Endothelial cell of hepatic sinusoid (primary cell): ENCODE measurements at regions not wholly inside any gene's neighbourhood (a gene's known extent, or its start where the extent isn't known, plus 50 kb on each side); places are given as distances from the start of the nearest gene placed in this dataset.

Experiments
- in situ Hi-C: cut with HindIII; loops from 2 replicates; pipeline ENCODE4 v1.10.0; 2017; ENCODE audit warnings: low sequenced_read_pairs

- in situ Hi-C loops = no loop called here
These were observed 183.5 kb upstream of the HNRNPA3 start for GRCh38 chr2:177029075-177029474.

- in situ Hi-C loops = no loop called here
These were observed 183.1 kb upstream of the HNRNPA3 start for GRCh38 chr2:177029501-177029900.

DNA sequence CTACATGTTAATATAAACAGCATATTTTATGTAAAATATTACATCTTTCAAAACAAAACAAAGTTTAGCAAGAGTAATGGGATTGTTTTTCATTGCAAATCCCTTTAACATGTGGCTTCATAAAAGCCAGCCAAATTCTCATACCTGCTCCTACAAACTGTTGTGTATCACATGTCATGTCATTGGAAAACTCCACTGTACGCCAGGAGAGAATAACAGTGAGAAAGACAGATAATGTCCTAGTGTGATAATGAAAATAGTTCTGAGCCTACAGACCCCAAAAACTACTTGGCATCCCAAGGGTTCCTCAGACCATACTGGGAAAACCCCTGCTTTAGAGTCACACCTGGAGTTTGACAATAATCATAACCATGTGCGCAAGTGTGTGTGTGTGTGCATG, 182.7 kb upstream of the HNRNPA3 start:
- in situ Hi-C loops = no loop called here

DNA sequence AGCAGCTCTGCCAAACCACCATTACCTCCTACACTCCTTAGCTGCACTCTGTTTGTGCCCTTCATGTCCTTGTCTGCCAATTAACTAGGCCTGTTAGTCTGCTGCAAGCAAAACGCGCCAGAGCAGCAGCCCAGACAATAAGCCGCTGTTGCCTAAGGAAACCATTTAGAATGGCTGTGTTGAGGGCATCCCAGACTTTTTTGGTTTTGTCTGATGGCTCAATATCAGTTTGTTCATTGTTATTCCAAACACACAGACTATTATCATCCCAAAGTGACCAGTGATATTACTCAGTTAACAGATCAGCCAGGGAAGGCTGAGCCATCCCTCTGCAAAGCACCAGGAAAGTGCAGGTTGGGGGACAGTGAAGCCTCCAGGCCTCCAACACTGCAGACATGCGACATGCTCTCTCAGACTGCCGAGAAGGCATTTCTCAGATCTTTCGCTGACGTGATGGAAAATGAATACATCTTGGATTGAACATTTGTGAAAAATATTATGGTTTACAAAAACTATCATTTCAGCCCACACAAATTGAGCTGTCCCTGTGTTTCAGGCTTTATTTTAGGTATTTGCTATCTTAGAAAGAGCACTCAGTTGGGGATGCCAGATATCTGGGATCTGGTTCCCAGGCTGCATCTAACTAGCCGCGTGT, 182.0 kb upstream of the HNRNPA3 start:
- in situ Hi-C loops = no loop called here

- in situ Hi-C loops = no loop called here
These were observed 181.0 kb upstream of the HNRNPA3 start for GRCh38 chr2:177031438-177032180.

DNA sequence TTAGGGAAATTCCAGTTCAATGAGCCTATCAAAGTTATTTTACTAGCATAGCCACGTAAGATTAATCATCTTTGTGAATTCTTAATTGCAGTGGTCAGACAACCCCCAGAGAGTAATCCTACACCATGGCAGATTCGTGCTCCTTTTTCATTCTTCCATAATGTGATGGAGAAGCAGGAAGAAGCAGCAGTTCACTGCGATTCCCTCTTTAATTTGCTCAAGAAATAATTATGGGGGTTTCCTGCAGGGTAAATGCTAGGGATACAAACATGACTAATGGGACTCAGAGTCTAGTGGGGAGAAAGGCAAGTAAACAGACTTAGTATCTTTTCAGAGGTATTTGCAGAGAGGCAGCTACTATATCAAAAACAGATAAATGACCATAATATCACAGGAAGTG, 175.8 kb upstream of the HNRNPA3 start:
- in situ Hi-C loops = no loop called here

DNA sequence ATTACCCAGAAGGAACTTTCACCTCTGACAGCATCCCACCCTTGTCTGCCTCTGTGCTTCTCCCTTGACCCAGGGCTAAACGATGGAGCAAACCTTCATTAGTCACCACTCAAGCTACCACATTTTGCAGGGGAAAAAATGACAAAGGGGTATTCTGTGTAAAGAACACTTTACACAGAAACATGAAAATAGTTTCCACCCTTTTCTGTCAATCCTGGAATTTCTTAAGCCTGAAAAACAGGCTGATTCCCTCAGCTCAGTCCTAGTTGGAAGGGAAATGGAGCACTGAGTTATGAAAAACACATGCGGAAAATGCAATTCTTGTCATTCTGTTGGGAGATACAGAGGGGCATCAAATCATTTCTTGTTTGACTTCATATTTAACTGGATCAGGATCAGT, 175.0 kb upstream of the HNRNPA3 start:
- in situ Hi-C loops = no loop called here

DNA sequence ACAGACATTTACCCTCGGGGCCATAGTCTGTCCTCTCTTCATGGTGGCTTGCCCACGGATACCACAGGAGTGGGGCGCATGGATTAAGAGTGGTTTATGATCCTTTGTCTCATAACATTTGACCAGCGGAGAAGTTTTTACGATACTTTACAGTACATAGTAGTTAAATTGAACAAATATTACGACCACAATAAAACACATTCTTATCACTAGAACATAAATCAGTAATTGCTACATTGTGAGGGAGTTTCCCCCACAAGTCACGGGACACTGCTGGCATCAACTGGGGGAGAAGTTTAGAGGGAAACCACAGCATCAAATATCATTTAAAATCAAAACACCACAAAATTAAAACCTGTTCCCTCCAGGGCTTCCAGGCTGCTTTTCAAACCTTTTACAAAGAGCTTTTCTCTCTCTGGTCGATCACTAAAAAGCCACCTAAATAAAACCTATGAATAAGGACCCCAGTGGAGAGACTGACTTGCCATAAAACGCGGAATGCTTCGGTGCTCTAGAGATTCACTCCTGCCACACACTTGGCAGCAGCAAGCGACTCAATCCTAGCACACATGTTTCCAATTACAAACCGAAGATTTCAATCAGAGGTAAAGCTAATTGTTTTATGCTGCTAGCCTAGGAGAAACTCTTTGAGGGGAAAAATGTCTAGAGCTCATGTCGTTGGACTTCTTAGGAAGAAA, 173.7 kb upstream of the HNRNPA3 start:
- in situ Hi-C loops = no loop called here

- in situ Hi-C loops = no loop called here
These were observed 170.3 kb upstream of the HNRNPA3 start for GRCh38 chr2:177042311-177042710.

DNA sequence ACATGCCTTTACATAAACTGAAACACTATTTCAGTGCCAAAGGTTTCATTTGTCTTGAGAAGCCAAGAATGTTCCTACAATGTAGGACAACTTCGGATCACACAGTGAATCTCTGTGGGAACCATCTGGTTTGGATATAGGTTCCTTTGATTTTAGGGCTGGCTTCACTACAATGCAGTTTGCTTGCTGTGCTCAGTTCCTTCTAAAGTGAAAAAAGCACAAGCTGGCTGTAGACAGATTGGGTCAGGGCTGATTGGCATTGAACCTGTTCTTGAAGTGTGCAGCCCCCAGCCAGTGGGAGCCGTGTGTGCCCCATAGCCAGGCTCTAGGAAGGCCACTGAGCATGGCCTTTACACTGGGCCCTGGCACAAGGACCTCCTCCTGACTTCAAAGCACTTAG, 167.9 kb upstream of the HNRNPA3 start:
- in situ Hi-C loops = no loop called here

DNA sequence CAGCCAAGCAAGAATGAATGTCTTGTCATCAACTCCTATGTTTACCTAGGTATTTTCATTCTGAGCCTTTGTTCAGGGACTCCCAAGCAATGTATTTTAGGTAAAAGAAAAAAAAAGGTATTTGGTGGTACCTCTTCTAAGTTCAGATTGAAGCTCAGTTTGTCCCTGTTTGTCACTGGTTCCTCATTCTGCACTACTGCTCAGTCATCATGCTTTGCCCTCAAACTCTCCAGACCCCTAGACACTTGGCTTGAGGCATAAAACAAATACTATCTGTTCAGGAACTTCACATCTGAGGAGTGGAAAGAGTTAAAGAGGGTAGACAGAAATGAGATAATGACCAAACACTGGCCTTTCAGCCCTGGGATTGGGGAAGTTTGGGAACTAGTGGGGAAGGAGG, 163.6 kb upstream of the HNRNPA3 start:
- in situ Hi-C loops = no loop called here

- in situ Hi-C loops = no loop called here
These were observed 161.3 kb upstream of the HNRNPA3 start for GRCh38 chr2:177051278-177051677.

DNA sequence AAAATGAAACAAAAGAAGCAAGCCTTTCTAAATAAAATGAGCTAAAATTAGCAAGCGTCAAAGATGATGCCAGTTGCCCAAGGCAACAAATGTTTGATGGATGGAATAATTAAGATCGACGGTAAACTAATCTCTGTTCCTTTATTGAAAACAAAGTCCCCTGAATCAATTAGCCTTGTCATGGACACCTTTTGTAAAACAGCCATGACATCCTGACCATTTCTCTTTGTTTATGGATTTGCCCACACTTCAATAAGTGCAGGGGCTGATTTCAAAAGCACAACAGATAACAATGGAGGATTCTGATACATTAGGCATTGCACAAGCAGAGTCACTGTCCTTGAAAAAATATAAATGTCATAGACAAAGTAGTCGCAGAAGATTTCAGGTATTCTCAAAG, 160.1 kb upstream of the HNRNPA3 start:
- in situ Hi-C loops = no loop called here

GRCh38 chr2:177053038-177053437, 159.6 kb upstream of the HNRNPA3 start:
- in situ Hi-C loops = no loop called here

- in situ Hi-C loops = no loop called here
These were observed 158.9 kb upstream of the HNRNPA3 start for GRCh38 chr2:177053716-177054115.

DNA sequence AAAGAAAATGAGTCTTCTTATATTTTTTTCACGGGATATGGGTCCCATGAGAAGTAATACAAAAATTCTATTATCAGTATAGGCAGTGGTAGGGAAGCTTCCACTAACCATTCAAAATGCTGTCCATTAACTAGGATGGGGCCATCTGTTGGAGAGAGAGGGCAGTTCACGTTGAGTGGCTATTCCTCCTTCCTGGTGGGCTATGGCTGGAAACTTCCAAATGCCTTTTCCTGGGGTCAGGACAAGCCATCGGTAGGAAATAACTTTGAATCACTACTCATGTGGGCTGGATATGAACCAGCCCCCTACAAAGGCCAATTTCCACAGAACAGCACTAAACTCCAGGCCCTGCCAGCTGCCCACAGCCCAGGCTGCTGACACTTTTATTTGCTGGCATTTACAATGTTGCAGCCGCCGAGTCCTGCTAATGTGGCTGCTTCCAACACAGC, 156.1 kb upstream of the HNRNPA3 start:
- in situ Hi-C loops = no loop called here

GRCh38 chr2:177058747-177059146, 153.8 kb upstream of the HNRNPA3 start:
- in situ Hi-C loops = no loop called here

DNA sequence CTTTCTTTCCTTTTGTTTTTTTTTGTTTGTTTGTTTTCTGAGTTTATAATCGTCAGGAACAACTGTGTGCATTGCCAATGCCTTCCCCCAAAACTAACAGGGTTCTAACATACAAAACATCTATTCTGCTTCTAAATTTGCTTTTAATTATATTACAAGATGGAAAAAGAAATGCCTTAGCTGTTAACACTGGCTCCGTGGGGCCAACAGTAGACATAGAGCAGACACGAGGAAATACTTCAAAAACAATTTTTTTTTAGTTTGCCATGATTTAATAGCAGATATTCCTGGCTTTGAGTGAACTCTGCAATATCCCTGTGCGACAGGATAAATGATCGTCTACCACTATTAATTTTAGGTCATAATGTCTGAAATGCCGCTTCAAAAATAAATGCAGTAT, 153.3 kb upstream of the HNRNPA3 start:
- in situ Hi-C loops = no loop called here

DNA sequence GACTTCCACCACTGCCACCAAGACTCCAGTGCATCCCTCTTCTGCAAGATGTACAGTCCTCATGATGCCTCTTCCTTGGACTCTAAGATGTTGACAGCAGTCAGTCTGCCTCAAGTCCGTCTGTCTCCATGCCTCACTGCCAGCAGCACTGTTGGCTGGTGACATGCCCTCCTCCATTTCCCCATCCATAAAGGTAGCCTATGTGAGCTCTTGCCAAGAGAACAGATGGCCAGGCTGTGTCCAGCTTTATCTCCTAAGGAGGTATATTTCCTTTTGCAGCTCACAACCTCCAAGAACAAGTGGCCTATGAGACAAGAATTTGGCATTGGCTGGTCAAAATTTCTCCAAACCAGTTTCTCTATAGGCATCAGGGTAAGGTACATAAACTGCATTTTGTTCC, 149.3 kb upstream of the HNRNPA3 start:
- in situ Hi-C loops = no loop called here

- in situ Hi-C loops = no loop called here
These were observed 148.2 kb upstream of the HNRNPA3 start for GRCh38 chr2:177064422-177064821.

DNA sequence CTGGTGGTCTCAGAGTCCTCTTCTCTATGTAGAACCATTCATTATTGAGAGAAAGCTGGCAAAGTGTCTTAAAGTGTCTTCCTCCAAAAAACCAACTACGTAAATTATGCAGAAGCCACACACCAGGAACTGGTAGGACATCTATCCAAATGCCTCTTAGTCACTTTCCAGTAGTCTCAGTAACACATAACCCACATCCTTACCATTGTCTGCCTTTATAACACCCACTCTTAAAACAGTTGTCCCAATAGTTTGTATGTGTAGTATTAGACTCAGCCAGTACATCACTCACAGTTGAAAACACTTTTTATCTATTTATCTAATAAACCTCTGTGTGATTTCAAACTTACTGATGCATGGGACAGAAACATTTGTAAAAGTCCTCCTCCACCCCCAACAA, 143.6 kb upstream of the HNRNPA3 start:
- in situ Hi-C loops = no loop called here

DNA sequence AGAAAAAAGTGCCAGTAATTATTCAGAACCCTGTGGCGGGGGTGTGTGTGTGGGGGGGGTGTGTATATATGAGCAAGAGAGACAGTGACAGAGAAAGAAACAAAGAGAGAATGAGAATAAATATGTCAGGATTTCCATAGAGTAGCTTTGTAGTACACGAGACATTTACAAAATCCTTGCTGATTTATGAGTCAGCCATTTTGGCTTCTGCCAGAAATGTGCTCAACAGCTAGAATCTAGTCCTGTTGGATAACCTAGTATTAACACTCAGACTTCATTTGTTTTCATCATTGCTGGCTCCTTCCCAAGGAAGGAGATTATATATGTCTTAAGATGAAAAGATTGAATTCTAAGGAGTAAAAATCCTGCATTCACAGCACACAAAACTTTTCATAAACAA, 140.5 kb upstream of the HNRNPA3 start:
- in situ Hi-C loops = no loop called here
